HCT116 (cell line): ENCODE measurements at regions not wholly inside any gene's neighbourhood (a gene's known extent, or its start where the extent isn't known, plus 50 kb on each side); places are given as distances from the start of the nearest gene placed in this dataset.

Source experiments
- CEBPB ChIP-seq: IDR thresholded peaks from 2 replicates; pipeline ENCODE4 v1.6.1; 2012; ENCODE audit warnings: low read depth
- REST ChIP-seq: IDR thresholded peaks from 2 replicates; pipeline ENCODE4 v1.6.1; 2012; ENCODE audit warnings: low read depth
- TF ChIP-seq, protein P1 (sequence below), 3 experiments: fragments of 200-600 bp in 1 of 3; sonication (generic) in 1 of 3; IDR thresholded peaks in 2 of 3; conservative IDR thresholded peaks in 1 of 3; 2 replicates each; pipeline ENCODE4 v1.5.1; 2012 to 2017; ENCODE audit warnings: low read depth in 2 of 3, low read length in 2 of 3, antibody characterized with exemption in 1 of 3, borderline replicate concordance in 1 of 3, control low read depth in 1 of 3, mild to moderate bottlenecking in 1 of 3, mixed read lengths in 1 of 3, mixed run types in 1 of 3, moderate library complexity in 1 of 3; ENCODE audit not compliant: insufficient read depth in 1 of 3

- TF ChIP-seq, protein P1, sequence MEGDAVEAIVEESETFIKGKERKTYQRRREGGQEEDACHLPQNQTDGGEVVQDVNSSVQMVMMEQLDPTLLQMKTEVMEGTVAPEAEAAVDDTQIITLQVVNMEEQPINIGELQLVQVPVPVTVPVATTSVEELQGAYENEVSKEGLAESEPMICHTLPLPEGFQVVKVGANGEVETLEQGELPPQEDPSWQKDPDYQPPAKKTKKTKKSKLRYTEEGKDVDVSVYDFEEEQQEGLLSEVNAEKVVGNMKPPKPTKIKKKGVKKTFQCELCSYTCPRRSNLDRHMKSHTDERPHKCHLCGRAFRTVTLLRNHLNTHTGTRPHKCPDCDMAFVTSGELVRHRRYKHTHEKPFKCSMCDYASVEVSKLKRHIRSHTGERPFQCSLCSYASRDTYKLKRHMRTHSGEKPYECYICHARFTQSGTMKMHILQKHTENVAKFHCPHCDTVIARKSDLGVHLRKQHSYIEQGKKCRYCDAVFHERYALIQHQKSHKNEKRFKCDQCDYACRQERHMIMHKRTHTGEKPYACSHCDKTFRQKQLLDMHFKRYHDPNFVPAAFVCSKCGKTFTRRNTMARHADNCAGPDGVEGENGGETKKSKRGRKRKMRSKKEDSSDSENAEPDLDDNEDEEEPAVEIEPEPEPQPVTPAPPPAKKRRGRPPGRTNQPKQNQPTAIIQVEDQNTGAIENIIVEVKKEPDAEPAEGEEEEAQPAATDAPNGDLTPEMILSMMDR (IDR thresholded peaks at IDR 0.05 in 2 of 3, conservative IDR thresholded peaks at IDR 0.05 in 1 of 3; ENCODE audit: borderline replicate concordance in 1 of 3, insufficient read depth in 1 of 3, low read depth in 2 of 3, low read length in 2 of 3), result no peak
- TF ChIP-seq REST, result no peak
- TF ChIP-seq CEBPB, result no peak
These were observed 53.4 kb downstream of the ABCC12 start for GRCh38 chr16:48102083-48103008.
